GM13976 (cell line): ENCODE measurements at regions not wholly inside any gene's neighbourhood (a gene's known extent, or its start where the extent isn't known, plus 50 kb on each side); places are given as distances from the start of the nearest gene placed in this dataset.

Experiments
- DNase-seq: peaks from one replicate; pipeline ENCODE4 v3.0.0; 2012; ENCODE audit warnings: low spot score
- CTCF ChIP-seq: IDR thresholded peaks from 2 replicates; pipeline ENCODE4 v1.5.1; 2012; ENCODE audit warnings: borderline replicate concordance, mild to moderate bottlenecking; ENCODE audit not compliant: insufficient read depth; ENCODE audit errors: extremely low read depth, missing control alignments, control extremely low read depth
- in situ Hi-C: fragments of 300-500 bp; cut with MboI; formaldehyde crosslinking; loops from one replicate; pipeline ENCODE4 v1.12.0; 2022; ENCODE audit warnings: low sequenced_read_pairs, mixed read lengths, inconsistent platforms; ENCODE audit not compliant: unreplicated experiment

- no peak for TF ChIP-seq CTCF
- DNase-seq, result no peak
- in situ Hi-C loops, result no loop called here
Measured at GRCh38 chr5:1975898-1976765, 93.4 kb upstream of the IRX4 start.

DNA sequence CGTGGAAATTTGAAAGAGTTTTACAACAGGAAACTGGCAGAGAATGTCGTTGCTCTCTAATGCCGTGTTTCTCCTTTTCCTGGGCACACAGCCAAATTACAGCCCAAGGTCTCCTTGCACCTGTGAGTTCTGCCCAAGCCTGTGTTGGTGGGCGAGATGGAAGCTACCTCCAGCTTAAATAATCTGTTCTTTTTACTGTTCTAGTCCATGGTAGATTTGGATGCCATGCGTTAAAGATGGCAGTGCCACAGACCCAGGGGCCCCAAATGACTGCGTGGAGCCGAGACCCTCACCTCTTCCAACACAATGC is 92.6 kb upstream of the IRX4 start:
- no peak for TF ChIP-seq CTCF
- in situ Hi-C loops, result no loop called here
- no peak for DNase-seq

- DNase-seq, result no peak
- in situ Hi-C loops, result no loop called here
- TF ChIP-seq CTCF, result no peak
Measured at GRCh38 chr5:1974501-1975405, 92.0 kb upstream of the IRX4 start.

- no peak for DNase-seq
- in situ Hi-C loops, result no loop called here
- TF ChIP-seq CTCF, result no peak
Measured at GRCh38 chr5:1974081-1974480, 91.4 kb upstream of the IRX4 start.

GRCh38 chr5:1973391-1974013 is 90.8 kb upstream of the IRX4 start:
- DNase-seq, result no peak

More at GRCh38 chr5:1973391-1974013, 90.8 kb upstream of the IRX4 start:
- in situ Hi-C loops, result no loop called here
- TF ChIP-seq CTCF, result no peak
